Kidney (tissue), 13 donors: ENCODE measurements at regions not wholly inside any gene's neighbourhood (a gene's known extent, or its start where the extent isn't known, plus 50 kb on each side); places are given as distances from the start of the nearest gene placed in this dataset.

Experiments used
- DNase-seq, 5 donors: peaks; one replicate each; pipeline ENCODE4 v3.0.0-alpha.2; 2013 to 2020
- FAIRE-seq: peaks from 2 replicates; lab custom pipeline; 2012; peaks lifted over from hg19 to GRCh38; lab: Jason Lieb, UNC
- H3K27ac ChIP-seq, 2 donors: one replicate each; pipeline ENCODE4 v1.7.0; 2013; ENCODE audit warnings: low read depth in 2 of 2, low read length in 2 of 2, inconsistent platforms in 1 of 2
- H3K27me3 ChIP-seq: one replicate; pipeline ENCODE4 v1.7.1; 2013; ENCODE audit warnings: low read length, inconsistent platforms; ENCODE audit not compliant: control insufficient read depth, insufficient read depth
- H3K36me3 ChIP-seq, 3 donors: one replicate each; pipeline versions ENCODE4 v1.7.0 to v1.7.1; 2013; ENCODE audit warnings: low read length in 3 of 3, control low read depth in 1 of 3, inconsistent platforms in 1 of 3; ENCODE audit not compliant: insufficient read depth in 3 of 3, control insufficient read depth in 2 of 3
- H3K4me1 ChIP-seq, 3 donors: one replicate each; pipeline versions ENCODE4 v1.7.0 to v1.7.1; 2013; ENCODE audit warnings: low read length in 3 of 3, inconsistent platforms in 1 of 3, low read depth in 1 of 3; ENCODE audit not compliant: control insufficient read depth in 2 of 3, insufficient read depth in 2 of 3
- H3K4me3 ChIP-seq, 3 donors: one replicate each; pipeline versions ENCODE4 v1.7.0 to v1.8.1; 2013; ENCODE audit warnings: low read length in 3 of 3, control low read depth in 1 of 3, inconsistent platforms in 1 of 3
- H3K9ac ChIP-seq, 3 donors: one replicate each; pipeline versions ENCODE4 v1.7.0 to v1.7.1; 2013; ENCODE audit warnings: low read length in 3 of 3, control low read depth in 1 of 3, inconsistent platforms in 1 of 3
- H3K9me3 ChIP-seq, 3 donors: one replicate each; pipeline versions ENCODE4 v1.7.0 to v1.7.1; 2013; ENCODE audit warnings: low read length in 3 of 3, control low read depth in 1 of 3, inconsistent platforms in 1 of 3; ENCODE audit not compliant: control insufficient read depth in 2 of 3, insufficient read depth in 1 of 3
- CTCF ChIP-seq: IDR thresholded peaks from 3 replicates; pipeline ENCODE4 v1.5.1; 2012; ENCODE audit warnings: mild to moderate bottlenecking, moderate library complexity, borderline replicate concordance; ENCODE audit not compliant: insufficient read depth; ENCODE audit errors: extremely low read depth
- intact Hi-C: fragments of 100-400 bp; cut with DNase I; formaldehyde crosslinking; loops from one replicate; pipeline ENCODE4 v1.11.1; 2022
- donor health status: control.
- donor health status: control.
- donor health status: control.
- donor health status: control.
- donor health status: control.
- donor health status: DM: yes; HTN: yes; CAD: no.
- donor health status: Normal renal cell carcinoma (clear cell type).

DNA sequence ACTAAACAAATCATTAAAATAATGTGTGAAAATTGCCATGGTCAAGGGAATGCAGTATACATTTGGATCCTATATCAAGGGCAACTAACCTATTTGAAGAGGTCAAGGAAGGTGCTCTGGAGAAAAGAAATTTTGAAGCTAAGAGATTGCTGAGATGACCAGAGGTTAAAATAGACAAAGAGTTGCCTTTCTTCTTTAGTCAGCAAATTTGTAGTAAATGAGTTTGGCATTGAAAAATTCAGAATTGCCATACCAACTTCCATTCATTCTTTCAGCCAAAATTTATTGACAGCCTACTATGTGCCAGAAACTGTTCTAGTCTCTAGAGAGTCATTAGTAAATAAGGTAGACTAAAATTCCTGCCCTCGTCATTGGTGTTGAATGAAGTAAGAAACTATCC, 396.2 kb downstream of the BCL11A start:
- no peak overlapping the region for H3K27ac ChIP-seq
- H3K27me3 ChIP-seq: no peaks in the 10 kb centered on the region
- intact Hi-C loops: no loop called here
- no peak overlapping the region for H3K9ac ChIP-seq
- no peaks in the 10 kb centered on the region for H3K36me3 ChIP-seq
- H3K9me3 ChIP-seq: peaks cover 0 to 3% (median 1%) of the 10 kb centered on the region in 3 donors
- no peak for FAIRE-seq
- no peak for DNase-seq
- no peak overlapping the region for H3K4me3 ChIP-seq
- no peaks in the 10 kb centered on the region for H3K4me1 ChIP-seq
- TF ChIP-seq CTCF: no peak

GRCh38 chr2:60154142-60154541, 399.3 kb downstream of the BCL11A start:
- FAIRE-seq: no peak
- DNase-seq: no peak
- Histone ChIP-seq H3K27ac (no peak overlapping the region), H3K9me3 (peaks cover 0 to 5% (median 3%) of the 10 kb centered on the region in 3 donors), H3K9ac (no peak overlapping the region), H3K4me3 (no peak overlapping the region), H3K36me3 (no peaks in the 10 kb centered on the region), H3K27me3 (no peaks in the 10 kb centered on the region), H3K4me1 (no peaks in the 10 kb centered on the region)
- no peak for TF ChIP-seq CTCF
- intact Hi-C loops: no loop called here

DNA sequence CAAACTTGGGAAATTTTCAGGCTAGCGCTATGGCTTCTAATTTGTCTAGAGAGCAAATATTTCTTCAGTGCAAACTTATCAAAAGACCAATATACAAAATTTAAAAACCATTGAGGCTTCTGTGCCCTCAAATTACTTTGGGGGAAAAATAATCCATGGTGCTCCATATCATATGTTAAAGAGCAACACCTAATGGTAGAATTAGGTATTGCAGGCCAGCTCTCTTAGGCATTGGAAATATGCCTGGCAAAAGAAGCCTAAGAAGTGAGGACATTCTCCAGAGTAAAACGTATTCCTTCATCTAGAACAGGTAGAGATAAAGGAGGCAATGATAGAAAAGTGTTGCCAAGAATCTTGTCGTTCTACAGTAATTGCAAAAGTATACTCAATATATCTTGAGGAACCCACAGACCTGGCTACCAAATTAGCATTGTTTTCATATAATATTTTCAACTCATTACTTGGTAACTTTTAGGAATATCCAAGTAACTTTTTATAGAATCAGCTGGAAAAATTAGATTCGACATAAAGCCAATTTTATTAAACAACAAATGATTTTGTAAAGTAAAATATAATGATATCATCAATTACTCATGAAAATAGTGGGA, 401.1 kb downstream of the BCL11A start:
- Histone ChIP-seq H3K9me3 (peaks cover 0 to 5% (median 3%) of the 10 kb centered on the region in 3 donors), H3K27ac (no peak overlapping the region), H3K36me3 (no peaks in the 10 kb centered on the region), H3K4me1 (no peaks in the 10 kb centered on the region), H3K27me3 (no peaks in the 10 kb centered on the region), H3K4me3 (no peak overlapping the region), H3K9ac (no peak overlapping the region)
- intact Hi-C loops: no loop called here
- FAIRE-seq: no peak
- TF ChIP-seq CTCF: peak; percentile 32
- peak in 1 of 5 donors; percentile 3 for DNase-seq

- no peak for FAIRE-seq
Observed at GRCh38 chr2:60149176-60149575, 404.3 kb downstream of the BCL11A start.

More at GRCh38 chr2:60149176-60149575, 404.3 kb downstream of the BCL11A start:
- intact Hi-C loops: no loop called here
- H3K27me3 ChIP-seq: no peaks in the 10 kb centered on the region
- no peaks in the 10 kb centered on the region for H3K4me1 ChIP-seq
- H3K4me3 ChIP-seq: no peak overlapping the region
- no peak overlapping the region for H3K27ac ChIP-seq
- DNase-seq: no peak
- no peaks in the 10 kb centered on the region for H3K36me3 ChIP-seq
- no peak overlapping the region for H3K9ac ChIP-seq
- peaks cover 0 to 5% (median 3%) of the 10 kb centered on the region in 3 donors for H3K9me3 ChIP-seq
- TF ChIP-seq CTCF: no peak
